ENCODE measurements at regions not wholly inside any gene's neighbourhood (a gene's known extent, or its start where the extent isn't known, plus 50 kb on each side); places are given as distances from the start of the nearest gene placed in this dataset.
A peak's percentile ranks its signal among the peaks of the same experiment; 100 is the strongest.

DNA sequence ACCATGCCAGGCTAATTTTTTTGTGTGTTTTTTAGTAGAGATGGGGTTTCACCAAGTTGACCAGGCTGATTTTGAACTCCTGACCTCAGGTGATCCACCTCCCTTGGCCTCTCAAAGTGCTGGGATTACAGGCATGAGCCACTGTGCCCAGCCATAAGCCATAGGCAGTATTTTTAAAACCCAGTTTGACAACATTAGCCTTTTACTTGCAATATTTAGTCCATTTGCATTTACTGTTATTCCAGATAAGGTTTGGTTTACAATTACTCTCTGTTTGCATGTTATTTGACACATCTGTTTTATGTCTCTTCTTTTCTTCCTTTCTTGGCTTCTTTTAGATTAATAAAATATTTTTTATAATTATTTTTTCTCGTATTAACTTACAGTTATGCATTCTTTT lies 83.6 kb upstream of the EPHB3 start:
- DNase-seq (no peak), ATAC-seq (no peak)
- 22% methylated on average over 1 of the region's 1 CpG for WGBS (ENCODE audit: insufficient coverage, low coverage, low lambda C conversion rate, missing lambda C conversion rate)
- Histone ChIP-seq H3K4me3 (no peak overlapping the region), H3K4me1 (no peaks in the 10 kb centered on the region), H3K27me3 (peaks cover 0 to 4% of the 10 kb centered on the region in 2 donors), H3K27ac (no peak overlapping the region), H3K36me3 (no peaks in the 10 kb centered on the region), H3K9me3 (no peaks in the 10 kb centered on the region)
- TF ChIP-seq, protein P1, sequence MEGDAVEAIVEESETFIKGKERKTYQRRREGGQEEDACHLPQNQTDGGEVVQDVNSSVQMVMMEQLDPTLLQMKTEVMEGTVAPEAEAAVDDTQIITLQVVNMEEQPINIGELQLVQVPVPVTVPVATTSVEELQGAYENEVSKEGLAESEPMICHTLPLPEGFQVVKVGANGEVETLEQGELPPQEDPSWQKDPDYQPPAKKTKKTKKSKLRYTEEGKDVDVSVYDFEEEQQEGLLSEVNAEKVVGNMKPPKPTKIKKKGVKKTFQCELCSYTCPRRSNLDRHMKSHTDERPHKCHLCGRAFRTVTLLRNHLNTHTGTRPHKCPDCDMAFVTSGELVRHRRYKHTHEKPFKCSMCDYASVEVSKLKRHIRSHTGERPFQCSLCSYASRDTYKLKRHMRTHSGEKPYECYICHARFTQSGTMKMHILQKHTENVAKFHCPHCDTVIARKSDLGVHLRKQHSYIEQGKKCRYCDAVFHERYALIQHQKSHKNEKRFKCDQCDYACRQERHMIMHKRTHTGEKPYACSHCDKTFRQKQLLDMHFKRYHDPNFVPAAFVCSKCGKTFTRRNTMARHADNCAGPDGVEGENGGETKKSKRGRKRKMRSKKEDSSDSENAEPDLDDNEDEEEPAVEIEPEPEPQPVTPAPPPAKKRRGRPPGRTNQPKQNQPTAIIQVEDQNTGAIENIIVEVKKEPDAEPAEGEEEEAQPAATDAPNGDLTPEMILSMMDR (IDR thresholded peaks at IDR 0.05), result no peak
- no peak for TF ChIP-seq POLR2A (IDR thresholded peaks at IDR 0.05)
- intact Hi-C loops (cut with DNase I), result no loop called here

DNA sequence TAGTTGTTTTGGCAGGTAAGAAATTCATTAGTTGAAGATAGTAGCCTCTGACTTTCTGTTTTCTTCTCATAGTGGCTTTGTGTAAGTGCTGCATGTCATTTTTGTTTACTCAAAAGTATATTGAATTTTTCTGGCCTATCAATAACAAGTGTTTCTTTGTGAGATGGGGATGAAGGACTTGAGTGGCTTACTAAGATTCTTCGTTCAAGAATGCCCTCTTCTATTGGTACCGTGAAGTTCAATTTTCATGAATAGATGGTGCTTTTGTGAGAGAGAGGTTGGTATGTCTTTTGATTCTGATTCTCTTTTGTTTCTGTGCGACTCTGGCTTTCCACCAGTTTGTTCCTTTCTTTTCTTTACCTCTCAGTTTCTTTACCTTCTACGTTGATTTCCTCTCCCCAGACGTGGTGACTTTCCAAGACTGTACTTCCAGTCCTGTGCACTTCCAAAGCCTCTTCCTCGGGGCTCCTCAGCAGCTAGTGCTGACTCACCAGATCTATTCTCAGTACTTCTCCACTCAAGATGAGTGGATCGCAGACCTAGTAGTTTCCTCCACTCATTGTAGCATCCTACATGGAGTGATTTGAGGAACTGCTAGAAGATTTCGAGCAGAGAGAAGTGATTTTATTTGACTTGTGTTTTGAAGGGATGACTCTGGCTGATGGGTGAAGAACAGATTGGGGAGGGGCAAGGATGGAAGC lies 82.0 kb upstream of the EPHB3 start:
- Histone ChIP-seq H3K4me3 (no peak overlapping the region), H3K27ac (no peak overlapping the region), H3K27me3 (peaks cover 0 to 4% of the 10 kb centered on the region in 2 donors), H3K4me1 (no peaks in the 10 kb centered on the region), H3K9me3 (no peaks in the 10 kb centered on the region), H3K36me3 (no peaks in the 10 kb centered on the region)
- intact Hi-C loops (cut with DNase I), result no loop called here
- 48% methylated on average over 8 of the region's 8 CpGs for WGBS (ENCODE audit: insufficient coverage, low coverage, low lambda C conversion rate, missing lambda C conversion rate)
- ATAC-seq (peak in 1 of 4 donors; percentile 22), DNase-seq (no peak)
- TF ChIP-seq, protein P1 (IDR thresholded peaks at IDR 0.05), result no peak
- no peak for TF ChIP-seq POLR2A (IDR thresholded peaks at IDR 0.05)

DNA sequence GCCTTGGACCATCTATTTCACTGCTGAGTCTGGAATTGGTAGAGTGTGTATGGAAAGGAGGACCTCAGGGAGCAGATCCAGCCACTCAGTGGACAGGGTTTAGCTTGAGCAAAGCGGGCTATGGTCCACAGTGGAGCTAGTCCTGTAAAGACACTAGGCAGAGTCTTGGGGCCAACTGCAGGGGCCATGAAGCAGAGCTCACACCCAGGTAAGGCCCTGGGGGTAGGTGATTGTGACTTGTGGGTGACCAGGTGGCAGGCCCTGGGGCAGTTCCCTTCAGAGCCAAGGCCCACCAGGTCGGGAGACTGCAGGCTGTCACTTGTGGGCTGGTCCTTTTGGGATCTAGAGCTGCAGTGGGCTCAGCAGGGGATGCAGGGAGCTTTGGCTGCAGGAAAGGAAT lies 80.8 kb upstream of the EPHB3 start:
- Histone ChIP-seq H3K4me3 (no peak overlapping the region), H3K36me3 (no peaks in the 10 kb centered on the region), H3K4me1 (no peaks in the 10 kb centered on the region), H3K27me3 (peaks cover 0 to 4% of the 10 kb centered on the region in 2 donors), H3K9me3 (no peaks in the 10 kb centered on the region), H3K27ac (no peak overlapping the region)
- DNase-seq (no peak), ATAC-seq (no peak)
- TF ChIP-seq, protein P1 (IDR thresholded peaks at IDR 0.05), result no peak
- TF ChIP-seq POLR2A (IDR thresholded peaks at IDR 0.05), result no peak
- WGBS (ENCODE audit: insufficient coverage, low coverage, low lambda C conversion rate, missing lambda C conversion rate), result no CpG with 5 or more reads among the region's 2 CpGs
- intact Hi-C loops (cut with DNase I), result no loop called here

DNA sequence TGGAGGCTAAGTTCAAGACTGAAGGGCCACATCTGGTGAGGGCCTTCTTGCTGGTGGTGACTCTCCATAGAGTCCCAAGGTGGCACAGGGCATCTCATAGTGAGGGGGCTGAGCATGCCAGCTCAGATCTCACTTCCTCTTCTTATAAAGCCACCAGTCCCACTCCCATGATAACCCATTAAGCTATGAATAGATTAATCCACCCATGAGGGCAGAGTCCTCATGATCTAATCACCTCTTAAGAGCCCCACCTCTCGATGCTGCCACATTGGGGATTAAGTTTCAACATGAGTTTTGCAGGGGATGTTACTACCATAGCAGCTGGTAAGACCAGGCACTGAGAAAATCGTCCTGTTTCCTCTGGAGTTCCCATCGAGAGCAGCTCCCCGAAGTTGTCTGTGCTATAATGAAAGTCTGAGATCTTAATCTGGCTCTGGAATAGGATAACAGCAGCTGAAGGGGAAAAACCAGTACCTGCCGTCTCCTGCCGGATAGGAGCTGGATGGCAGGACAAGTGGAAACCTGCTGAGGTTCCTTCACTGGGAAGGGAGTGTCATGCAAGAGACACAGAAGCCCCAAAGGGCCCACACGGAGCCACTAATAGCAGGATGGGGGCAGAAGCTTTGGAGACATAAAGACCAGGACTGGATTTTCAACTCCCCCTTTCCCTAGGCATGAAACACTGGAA lies 79.5 kb upstream of the EPHB3 start:
- Histone ChIP-seq H3K4me3 (no peak overlapping the region), H3K27me3 (peaks cover 0 to 4% of the 10 kb centered on the region in 2 donors), H3K27ac (no peak overlapping the region), H3K9me3 (no peaks in the 10 kb centered on the region), H3K36me3 (no peaks in the 10 kb centered on the region), H3K4me1 (no peaks in the 10 kb centered on the region)
- intact Hi-C loops (cut with DNase I), result no loop called here
- WGBS (ENCODE audit: insufficient coverage, low coverage, low lambda C conversion rate, missing lambda C conversion rate), result 41% methylated on average over 6 of the region's 7 CpGs
- no peak for ATAC-seq
- TF ChIP-seq POLR2A (IDR thresholded peaks at IDR 0.05), result no peak
- TF ChIP-seq, protein P1 (IDR thresholded peaks at IDR 0.05), result no peak
- DNase-seq, result no peak
